GM23338 (cell line): ENCODE measurements at regions not wholly inside any gene's neighbourhood (a gene's known extent, or its start where the extent isn't known, plus 50 kb on each side); places are given as distances from the start of the nearest gene placed in this dataset.

Experiments
- ATAC-seq: fragments of 200-7000 bp; cut with Tn5 transposase; 3 replicates; pipeline ENCODE4 v1.9.1; 2020
- DNase-seq: peaks from one replicate; pipeline ENCODE4 v3.0.0-alpha.2; 2015; ENCODE audit warnings: low spot score
- H2AFZ ChIP-seq: fragments of 200-600 bp; sonication (generic); 2 replicates; pipeline ENCODE4 v1.8.0; 2016; ENCODE audit warnings: antibody characterized with exemption, mild to moderate bottlenecking, moderate library complexity
- H3F3A ChIP-seq: fragments of 200-600 bp; sonication (generic); replicated peaks from 2 replicates; pipeline ENCODE4 v1.8.0; 2017; ENCODE audit warnings: antibody characterized with exemption, mixed run types, low read depth
- H3K27ac ChIP-seq: fragments of 200-600 bp; sonication (generic); 2 replicates; pipeline ENCODE4 v1.6.1; 2016; ENCODE audit warnings: low read depth
- H3K27me3 ChIP-seq: fragments of 200-600 bp; sonication (generic); 2 replicates; pipeline ENCODE4 v1.8.0; 2016; ENCODE audit warnings: mild to moderate bottlenecking, mixed run types, moderate library complexity; ENCODE audit not compliant: insufficient read depth
- H3K36me3 ChIP-seq: fragments of 200-600 bp; sonication (generic); 2 replicates; pipeline ENCODE4 v1.8.0; 2016; ENCODE audit warnings: mild to moderate bottlenecking; ENCODE audit not compliant: insufficient read depth
- H3K4me1 ChIP-seq: fragments of 200-600 bp; sonication (generic); 2 replicates; pipeline ENCODE4 v1.8.0; 2016; ENCODE audit warnings: mild to moderate bottlenecking, moderate library complexity; ENCODE audit not compliant: insufficient read depth
- H3K4me2 ChIP-seq: fragments of 200-600 bp; sonication (generic); 2 replicates; pipeline ENCODE4 v1.7.1; 2017; ENCODE audit warnings: mixed run types
- H3K4me3 ChIP-seq: fragments of 200-600 bp; sonication (generic); 2 replicates; pipeline ENCODE4 v1.6.1; 2016; ENCODE audit warnings: mixed run types
- H3K79me2 ChIP-seq: fragments of 200-600 bp; sonication (generic); replicated peaks from 2 replicates; pipeline ENCODE4 v1.8.0; 2017; ENCODE audit warnings: mild to moderate bottlenecking; ENCODE audit not compliant: insufficient read depth
- H3K9me2 ChIP-seq: fragments of 200-600 bp; sonication (generic); 2 replicates; pipeline ENCODE4 v1.8.0; 2017; ENCODE audit not compliant: insufficient read depth
- H4K20me1 ChIP-seq: fragments of 200-600 bp; sonication (generic); replicated peaks from 2 replicates; pipeline ENCODE4 v1.8.0; 2017; ENCODE audit warnings: mild to moderate bottlenecking; ENCODE audit not compliant: insufficient read depth
- H3K27ac Mint-ChIP-seq: 2 replicates; pipeline ENCODE4 v1.8.0; 2020; ENCODE audit warnings: inconsistent platforms, mild to moderate bottlenecking, moderate library complexity, mixed read lengths
- H3K27me3 Mint-ChIP-seq: 3 replicates; pipeline ENCODE4 v1.8.0; 2022; ENCODE audit warnings: low read depth, mild to moderate bottlenecking, moderate library complexity, mixed read lengths, inconsistent platforms; ENCODE audit not compliant: insufficient read depth, poor library complexity
- H3K36me3 Mint-ChIP-seq: 3 replicates; pipeline ENCODE4 v1.8.0; 2021; ENCODE audit warnings: low read depth, mild to moderate bottlenecking, inconsistent platforms, moderate library complexity, mixed read lengths
- H3K4me1 Mint-ChIP-seq: 3 replicates; pipeline ENCODE4 v1.8.0; 2020; ENCODE audit warnings: mild to moderate bottlenecking, inconsistent platforms, mixed read lengths
- H3K4me3 Mint-ChIP-seq: 3 replicates; pipeline ENCODE4 v1.8.0; 2021; ENCODE audit warnings: moderate library complexity, mild to moderate bottlenecking, inconsistent platforms, mixed read lengths
- H3K9me3 Mint-ChIP-seq: 3 replicates; pipeline ENCODE4 v1.8.0; 2020; ENCODE audit warnings: moderate library complexity, mild to moderate bottlenecking, inconsistent platforms, mixed read lengths
- CREB1 ChIP-seq: fragments of 250-450 bp; sonication (Bioruptor Pico); IDR thresholded peaks from 2 replicates; pipeline ENCODE4 v1.5.0; 2020; ENCODE audit warnings: low read depth, mild to moderate bottlenecking, moderate library complexity
- ETS1 ChIP-seq: IDR thresholded peaks from 2 replicates; pipeline ENCODE4 v1.6.1; 2016; ENCODE audit warnings: antibody characterized with exemption
- EZH2 ChIP-seq: fragments of 200-600 bp; sonication (generic); IDR thresholded peaks from one replicate; pipeline ENCODE4 v1.8.0; 2017; ENCODE audit warnings: antibody characterized with exemption, mild to moderate bottlenecking, low read depth; ENCODE audit not compliant: unreplicated experiment
- EZH2phosphoT487 ChIP-seq: fragments of 200-600 bp; sonication (generic); IDR thresholded peaks from one replicate; pipeline ENCODE4 v1.8.1; 2018; ENCODE audit warnings: antibody characterized with exemption; ENCODE audit not compliant: unreplicated experiment
- JUNB ChIP-seq: IDR thresholded peaks from one replicate; pipeline ENCODE4 v1.6.1; 2016; ENCODE audit warnings: antibody characterized with exemption; ENCODE audit not compliant: unreplicated experiment
- NANOG ChIP-seq: IDR thresholded peaks from 2 replicates; pipeline ENCODE4 v1.6.1; 2016; ENCODE audit warnings: antibody characterized with exemption, borderline replicate concordance
- POLR2AphosphoS5 ChIP-seq: IDR thresholded peaks from 2 replicates; pipeline ENCODE4 v1.6.1; 2016; ENCODE audit warnings: antibody characterized with exemption, low read depth
- STAT1 ChIP-seq: IDR thresholded peaks from one replicate; pipeline ENCODE4 v1.6.1; 2016; ENCODE audit warnings: antibody characterized with exemption; ENCODE audit not compliant: unreplicated experiment
- ZNF114 ChIP-seq: fragments of 250-450 bp; sonication (Bioruptor Pico); IDR thresholded peaks from 2 replicates; pipeline ENCODE4 v1.5.0; 2020; ENCODE audit warnings: mild to moderate bottlenecking, moderate library complexity
- ZNF331 ChIP-seq: fragments of 250-450 bp; sonication (Bioruptor Pico); IDR thresholded peaks from 2 replicates; pipeline ENCODE4 v1.5.0; 2020; ENCODE audit warnings: low read depth, mild to moderate bottlenecking, moderate library complexity
- ZNF462 ChIP-seq: fragments of 250-450 bp; sonication (Bioruptor Pico); IDR thresholded peaks from 2 replicates; pipeline ENCODE4 v1.5.0; 2020; ENCODE audit warnings: mild to moderate bottlenecking, moderate library complexity

DNA sequence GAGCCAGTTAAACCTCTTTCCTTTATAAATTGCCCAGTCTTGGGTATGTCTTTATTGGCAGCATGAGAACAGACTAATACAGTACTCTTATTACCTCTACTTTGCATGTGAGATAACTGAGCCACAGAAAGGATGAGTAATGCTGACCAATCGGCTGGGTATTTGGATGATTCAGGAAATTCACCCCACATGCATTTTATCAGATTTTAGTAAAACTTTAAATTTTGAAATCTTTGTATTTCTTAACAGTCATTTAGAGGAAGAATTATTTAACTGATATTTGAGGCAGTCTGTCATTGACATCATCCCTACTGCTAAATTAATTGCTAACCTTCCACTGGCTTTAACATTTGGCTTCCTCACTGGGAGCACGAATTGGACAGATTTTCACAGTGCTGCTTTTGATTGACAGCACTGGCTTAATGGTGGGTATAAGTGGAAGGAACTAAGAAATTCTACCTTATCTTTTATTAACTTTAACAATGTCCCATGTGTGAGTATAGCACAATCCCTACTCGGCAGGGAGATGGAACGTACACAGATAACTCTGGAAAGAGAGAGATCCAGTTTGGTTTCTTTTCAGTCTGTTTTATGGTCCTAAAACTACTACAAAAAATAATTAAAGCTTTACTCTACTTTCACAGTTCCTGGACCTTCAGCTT, 261.0 kb downstream of the DACT1 start:
- Mint-ChIP-seq H3K9me3 (peaks cover 11% of the 10 kb centered on the region; the same call in 2 of the 3 replicates), H3K27me3 (peaks cover 2% of the 10 kb centered on the region), H3K36me3 (no peaks in the 10 kb centered on the region; the same call in 2 of the 3 replicates), H3K4me3 (no peak overlapping the region), H3K4me1 (no peaks in the 10 kb centered on the region), H3K27ac (no peak overlapping the region)
- Histone ChIP-seq H3K27me3 (no peaks in the 10 kb centered on the region), H3K9me2 (peaks cover 7% of the 10 kb centered on the region; the same call in 1 of the 2 replicates), H3K4me1 (peaks cover 3% of the 10 kb centered on the region; the same call in 1 of the 2 replicates), H3F3A (no peaks in the 10 kb centered on the region), H2AFZ (no peak overlapping the region), H3K27ac (no peak overlapping the region), H3K36me3 (no peaks in the 10 kb centered on the region), H3K4me3 (no peak overlapping the region), H3K4me2 (no peak overlapping the region), H4K20me1 (no peaks in the 10 kb centered on the region), H3K79me2 (no peaks in the 10 kb centered on the region)
- TF ChIP-seq STAT1 (no peak), ZNF331 (CRISPR knock-in tag) (no peak), POLR2AphosphoS5 (no peak), JUNB (no peak), ZNF462 (CRISPR knock-in tag) (no peak), NANOG (no peak)
- ATAC-seq (no peak), DNase-seq (no peak)

GRCh38 chr14:58899317-58899713, 261.6 kb downstream of the DACT1 start:
- H3K4me3 Mint-ChIP-seq = no peak overlapping the region
- H3K36me3 Mint-ChIP-seq = no peaks in the 10 kb centered on the region; the same call in 2 of the 3 replicates
- H3F3A ChIP-seq = no peaks in the 10 kb centered on the region
- H4K20me1 ChIP-seq = no peaks in the 10 kb centered on the region
- ATAC-seq = no peak
- H3K4me2 ChIP-seq = no peak overlapping the region
- DNase-seq = no peak
- peaks cover 2% of the 10 kb centered on the region for H3K27me3 Mint-ChIP-seq
- peaks cover 3% of the 10 kb centered on the region; the same call in 1 of the 2 replicates for H3K4me1 ChIP-seq
- H3K9me3 Mint-ChIP-seq = peaks cover 12% of the 10 kb centered on the region; the same call in 2 of the 3 replicates
- H3K27ac ChIP-seq = no peak overlapping the region
- no peaks in the 10 kb centered on the region for H3K79me2 ChIP-seq
- no peak overlapping the region for H3K27ac Mint-ChIP-seq
- no peaks in the 10 kb centered on the region for H3K27me3 ChIP-seq
- no peak overlapping the region for H2AFZ ChIP-seq
- H3K4me1 Mint-ChIP-seq = no peaks in the 10 kb centered on the region
- no peak overlapping the region for H3K4me3 ChIP-seq
- H3K36me3 ChIP-seq = no peaks in the 10 kb centered on the region
- peaks cover 7% of the 10 kb centered on the region; the same call in 1 of the 2 replicates for H3K9me2 ChIP-seq
- no peak for TF ChIP-seq ZNF114 (CRISPR knock-in tag)
- TF ChIP-seq ZNF331 (CRISPR knock-in tag) = no peak
- no peak for TF ChIP-seq JUNB
- TF ChIP-seq CREB1 (CRISPR knock-in tag) = no peak
- TF ChIP-seq EZH2 = no peak
- no peak for TF ChIP-seq ETS1
- TF ChIP-seq POLR2AphosphoS5 = no peak
- no peak for TF ChIP-seq EZH2phosphoT487
